PC-3 (cell line): ENCODE measurements at regions not wholly inside any gene's neighbourhood (a gene's known extent, or its start where the extent isn't known, plus 50 kb on each side); places are given as distances from the start of the nearest gene placed in this dataset.

Experiments used
- ATAC-seq: fragments of 200-7000 bp; cut with Tn5 transposase; 2 replicates; pipeline ENCODE4 v1.9.1; 2020; ENCODE audit warnings: mild to moderate bottlenecking, moderate library complexity
- BruUV-seq: library from RNA; stranded (reverse); fragments of 400-500 nt; replicated peaks from 2 replicates; lab custom pipeline; 2021; lab: Mats Ljungman, UMichigan
- CTCF ChIA-PET: fragments of 300-600 bp; sonication (Branson Sonifier 250); formaldehyde crosslinking; loops from one replicate; lab custom pipeline; 2022; ENCODE audit warnings: antibody characterized with exemption; lab: Charles Lee
- POLR2A ChIA-PET: fragments of 300-600 bp; sonication (Branson Sonifier 250); formaldehyde crosslinking; loops from one replicate; lab custom pipeline; 2022; ENCODE audit warnings: antibody characterized with exemption; ENCODE audit not compliant: unreplicated experiment; lab: Charles Lee
- DNase-seq: peaks from one replicate; pipeline ENCODE4 v3.0.0-alpha.2; 2015
- H2AFZ ChIP-seq: fragments of 300-600 bp; sonication (generic); 2 replicates; pipeline ENCODE4 v1.6.0; 2016; ENCODE audit warnings: antibody characterized with exemption, low read length
- H3F3A ChIP-seq: fragments of 300-600 bp; sonication (generic); one replicate; pipeline ENCODE4 v1.6.0; 2017; ENCODE audit warnings: antibody characterized with exemption, low read length, control low read depth, mild to moderate bottlenecking; ENCODE audit not compliant: unreplicated experiment
- H3K27ac ChIP-seq: fragments of 300-600 bp; sonication (generic); 2 replicates; pipeline ENCODE4 v1.5.1; 2016; ENCODE audit warnings: mild to moderate bottlenecking, low read length
- H3K27me3 ChIP-seq: fragments of 300-600 bp; sonication (generic); 2 replicates; pipeline ENCODE4 v1.6.1; 2016; ENCODE audit warnings: low read length, mixed read lengths
- H3K36me3 ChIP-seq: fragments of 300-600 bp; sonication (generic); 2 replicates; pipeline ENCODE4 v1.6.1; 2016; ENCODE audit warnings: low read depth, mixed run types, low read length, mixed read lengths
- H3K4me1 ChIP-seq: fragments of 300-600 bp; sonication (generic); 2 replicates; pipeline ENCODE4 v1.5.1; 2016; ENCODE audit warnings: low read length; ENCODE audit not compliant: insufficient read depth
- H3K4me2 ChIP-seq: fragments of 300-600 bp; sonication (generic); 2 replicates; pipeline ENCODE4 v1.6.0; 2016; ENCODE audit warnings: low read length
- H3K4me3 ChIP-seq: fragments of 300-600 bp; sonication (generic); 2 replicates; pipeline ENCODE4 v1.5.1; 2016; ENCODE audit warnings: mild to moderate bottlenecking, low read length, mixed read lengths
- H3K79me2 ChIP-seq: fragments of 300-600 bp; sonication (generic); 2 replicates; pipeline ENCODE4 v1.6.1; 2017; ENCODE audit warnings: low read length, mixed read lengths
- H3K9ac ChIP-seq: fragments of 300-600 bp; sonication (generic); 2 replicates; pipeline ENCODE4 v1.6.0; 2016; ENCODE audit warnings: mild to moderate bottlenecking, low read length
- H3K9me2 ChIP-seq: fragments of 300-600 bp; sonication (generic); replicated peaks from 2 replicates; pipeline ENCODE4 v1.6.1; 2016; ENCODE audit warnings: mixed run types, low read length, mixed read lengths
- H3K9me3 ChIP-seq: fragments of 300-600 bp; sonication (generic); 2 replicates; pipeline ENCODE4 v1.6.1; 2016; ENCODE audit warnings: low read length, mixed read lengths
- H4K20me1 ChIP-seq: fragments of 300-600 bp; sonication (generic); 2 replicates; pipeline ENCODE4 v1.6.1; 2016; ENCODE audit warnings: low read length, mixed read lengths
- EZH2 ChIP-seq: fragments of 300-600 bp; sonication (generic); IDR thresholded peaks from one replicate; pipeline ENCODE4 v1.6.1; 2017; ENCODE audit warnings: antibody characterized with exemption, mild to moderate bottlenecking, low read length; ENCODE audit not compliant: unreplicated experiment
- EZH2phosphoT487 ChIP-seq: fragments of 300-600 bp; sonication (generic); IDR thresholded peaks from 2 replicates; pipeline ENCODE4 v1.6.1; 2018; ENCODE audit warnings: mild to moderate bottlenecking, antibody characterized with exemption, low read length, borderline replicate concordance
- intact Hi-C: fragments of 100-400 bp; cut with micrococcal nuclease; formaldehyde crosslinking; loops from 2 replicates; pipeline ENCODE4 v1.9.0; 2023
- TF ChIP-seq, protein P1 (sequence below): fragments of 300-600 bp; sonication (generic); conservative IDR thresholded peaks from 2 replicates; pipeline ENCODE4 v1.5.1; 2017; ENCODE audit warnings: antibody characterized with exemption, low read depth, mild to moderate bottlenecking, low read length

DNA sequence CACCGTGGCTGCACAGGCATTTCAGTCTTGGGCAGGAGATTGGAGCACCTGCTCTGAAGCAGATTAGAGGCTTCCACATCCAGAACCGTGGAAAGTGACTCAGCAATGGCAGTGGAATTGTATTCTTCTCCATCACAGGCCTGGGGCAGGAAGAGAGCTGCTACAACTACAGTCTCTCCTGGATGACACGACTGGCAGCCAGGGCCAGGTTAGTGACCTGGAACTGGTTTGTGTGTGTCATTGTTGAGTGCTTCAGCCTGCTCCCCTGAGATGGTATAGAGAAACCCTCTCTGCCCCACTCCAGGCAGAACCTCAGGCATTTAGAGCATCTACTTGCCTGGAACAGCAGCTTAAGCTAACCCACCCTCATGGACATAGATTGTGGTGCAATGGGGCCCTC lies 596.5 kb upstream of the INTU start:
- Histone ChIP-seq H4K20me1 (no peaks in the 10 kb centered on the region), H3K79me2 (no peaks in the 10 kb centered on the region), H3K9me3 (no peaks in the 10 kb centered on the region), H3K27me3 (no peaks in the 10 kb centered on the region), H3K27ac (no peak overlapping the region), H3K9ac (no peak overlapping the region), H3K4me3 (no peak overlapping the region), H3F3A (no peaks in the 10 kb centered on the region), H3K4me2 (no peak overlapping the region), H3K36me3 (no peaks in the 10 kb centered on the region), H3K9me2 (no peaks in the 10 kb centered on the region), H3K4me1 (no peaks in the 10 kb centered on the region), H2AFZ (no peak overlapping the region)
- TF ChIP-seq EZH2 (no peak), EZH2phosphoT487 (no peak)
- TF ChIP-seq, protein P1, sequence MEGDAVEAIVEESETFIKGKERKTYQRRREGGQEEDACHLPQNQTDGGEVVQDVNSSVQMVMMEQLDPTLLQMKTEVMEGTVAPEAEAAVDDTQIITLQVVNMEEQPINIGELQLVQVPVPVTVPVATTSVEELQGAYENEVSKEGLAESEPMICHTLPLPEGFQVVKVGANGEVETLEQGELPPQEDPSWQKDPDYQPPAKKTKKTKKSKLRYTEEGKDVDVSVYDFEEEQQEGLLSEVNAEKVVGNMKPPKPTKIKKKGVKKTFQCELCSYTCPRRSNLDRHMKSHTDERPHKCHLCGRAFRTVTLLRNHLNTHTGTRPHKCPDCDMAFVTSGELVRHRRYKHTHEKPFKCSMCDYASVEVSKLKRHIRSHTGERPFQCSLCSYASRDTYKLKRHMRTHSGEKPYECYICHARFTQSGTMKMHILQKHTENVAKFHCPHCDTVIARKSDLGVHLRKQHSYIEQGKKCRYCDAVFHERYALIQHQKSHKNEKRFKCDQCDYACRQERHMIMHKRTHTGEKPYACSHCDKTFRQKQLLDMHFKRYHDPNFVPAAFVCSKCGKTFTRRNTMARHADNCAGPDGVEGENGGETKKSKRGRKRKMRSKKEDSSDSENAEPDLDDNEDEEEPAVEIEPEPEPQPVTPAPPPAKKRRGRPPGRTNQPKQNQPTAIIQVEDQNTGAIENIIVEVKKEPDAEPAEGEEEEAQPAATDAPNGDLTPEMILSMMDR = no peak
- POLR2A ChIA-PET = no interaction called here
- no TSS peak for BruUV-seq
- DNase-seq (no peak), ATAC-seq (no peak)
- CTCF ChIA-PET = no interaction called here
- intact Hi-C loops = no loop called here

DNA sequence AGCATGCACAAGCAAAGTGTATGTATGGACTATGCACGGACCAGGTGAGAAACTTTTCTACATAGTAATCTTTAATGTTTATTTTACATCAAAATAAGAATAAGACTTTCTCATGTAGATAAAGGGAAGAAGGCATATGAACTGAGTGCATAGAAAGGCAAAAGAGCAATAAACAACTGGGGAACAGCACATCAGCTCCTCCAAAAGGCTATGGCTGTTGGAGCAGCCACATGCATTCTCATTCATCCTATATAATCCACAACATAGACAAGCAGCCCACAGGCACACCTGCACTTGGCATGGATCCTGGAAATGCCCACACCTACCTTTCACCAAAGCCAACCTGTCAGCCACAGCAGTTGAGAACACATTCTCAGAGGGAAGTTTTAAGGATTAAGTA lies 586.9 kb upstream of the INTU start:
- H3K9ac ChIP-seq = no peak overlapping the region
- H3K27me3 ChIP-seq = no peaks in the 10 kb centered on the region
- H3K4me3 ChIP-seq = no peak overlapping the region
- no peaks in the 10 kb centered on the region for H4K20me1 ChIP-seq
- H3K27ac ChIP-seq = no peak overlapping the region
- CTCF ChIA-PET = no interaction called here
- H3K9me3 ChIP-seq = no peaks in the 10 kb centered on the region
- no peaks in the 10 kb centered on the region for H3K4me1 ChIP-seq
- H3F3A ChIP-seq = no peaks in the 10 kb centered on the region
- no peak overlapping the region for H3K4me2 ChIP-seq
- POLR2A ChIA-PET = no interaction called here
- BruUV-seq = no TSS peak
- no peak overlapping the region for H2AFZ ChIP-seq
- no peaks in the 10 kb centered on the region for H3K36me3 ChIP-seq
- no peaks in the 10 kb centered on the region for H3K9me2 ChIP-seq
- TF ChIP-seq EZH2 (no peak), EZH2phosphoT487 (no peak)
- TF ChIP-seq, protein P1 = no peak
- intact Hi-C loops = no loop called here
- no peak for DNase-seq
- no peaks in the 10 kb centered on the region for H3K79me2 ChIP-seq
- ATAC-seq = no peak

DNA sequence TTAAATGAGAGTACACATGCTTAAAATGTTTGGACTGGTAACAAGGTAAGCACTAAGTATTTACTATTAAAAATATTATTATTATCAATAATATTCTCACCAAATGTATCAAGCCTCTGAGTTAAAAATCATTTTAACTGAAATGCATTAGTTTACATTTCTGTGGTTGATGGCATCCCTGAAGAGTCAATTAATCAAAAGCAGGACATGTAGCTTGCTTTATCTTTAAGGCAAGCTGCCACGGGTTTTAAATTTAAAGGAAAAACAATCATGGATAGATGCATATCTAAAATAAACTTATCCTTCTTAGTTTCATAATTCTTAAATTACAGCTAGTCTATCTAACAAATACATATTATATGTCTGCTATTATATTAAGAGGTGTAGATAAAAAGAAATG lies 584.8 kb upstream of the INTU start:
- H3K4me3 ChIP-seq = no peak overlapping the region
- H3K27me3 ChIP-seq = no peaks in the 10 kb centered on the region
- H3K36me3 ChIP-seq = no peaks in the 10 kb centered on the region
- no peak overlapping the region for H3K9ac ChIP-seq
- no peak overlapping the region for H3K27ac ChIP-seq
- TF ChIP-seq EZH2phosphoT487 (no peak), EZH2 (no peak)
- TF ChIP-seq, protein P1 = no peak
- DNase-seq = no peak
- no peak overlapping the region for H3K4me2 ChIP-seq
- H4K20me1 ChIP-seq = no peaks in the 10 kb centered on the region
- no peaks in the 10 kb centered on the region for H3K79me2 ChIP-seq
- H3K9me3 ChIP-seq = no peaks in the 10 kb centered on the region
- H3K4me1 ChIP-seq = no peaks in the 10 kb centered on the region
- no TSS peak for BruUV-seq
- no peak overlapping the region for H2AFZ ChIP-seq
- no peak for ATAC-seq
- H3K9me2 ChIP-seq = no peaks in the 10 kb centered on the region
- H3F3A ChIP-seq = no peaks in the 10 kb centered on the region
- ChIA-PET CTCF (no interaction called here), POLR2A (no interaction called here)
- intact Hi-C loops = no loop called here
